OCI-LY1 (cell line): ENCODE measurements at regions not wholly inside any gene's neighbourhood (a gene's known extent, or its start where the extent isn't known, plus 50 kb on each side); places are given as distances from the start of the nearest gene placed in this dataset.

Experiments
- H2AFZ ChIP-seq: fragments of 200-600 bp; sonication (generic), shearing (Covaris generic); 2 replicates; pipeline ENCODE4 v1.6.0; 2014; ENCODE audit warnings: antibody characterized with exemption, mild to moderate bottlenecking, low read length
- H3F3A ChIP-seq: fragments of 200-600 bp; sonication (generic), shearing (Covaris generic); 2 replicates; pipeline ENCODE4 v1.6.0; 2014; ENCODE audit warnings: mild to moderate bottlenecking, antibody characterized with exemption, low read length, moderate library complexity; ENCODE audit not compliant: insufficient read depth
- H3K27ac ChIP-seq: fragments of 200-600 bp; sonication (generic); 2 replicates; pipeline ENCODE4 v1.5.1; 2014; ENCODE audit warnings: low read length, mixed run types, mild to moderate bottlenecking, low read depth; ENCODE audit not compliant: poor library complexity, severe bottlenecking
- H3K27me3 ChIP-seq: fragments of 200-600 bp; sonication (generic); 2 replicates; pipeline ENCODE4 v1.6.0; 2014; ENCODE audit warnings: antibody characterized with exemption, mild to moderate bottlenecking, low read length, moderate library complexity; ENCODE audit not compliant: insufficient read depth
- H3K36me3 ChIP-seq: fragments of 200-600 bp; sonication (generic); 2 replicates; pipeline ENCODE4 v1.6.1; 2014; ENCODE audit warnings: mild to moderate bottlenecking, antibody characterized with exemption, low read length, moderate library complexity, mixed read lengths; ENCODE audit not compliant: insufficient read depth
- H3K4me1 ChIP-seq: fragments of 200-600 bp; sonication (generic); 2 replicates; pipeline ENCODE4 v1.5.1; 2014; ENCODE audit warnings: mild to moderate bottlenecking, low read length, moderate library complexity; ENCODE audit not compliant: insufficient read depth, severe bottlenecking
- H3K4me2 ChIP-seq: fragments of 200-600 bp; sonication (generic), shearing (Covaris generic); 2 replicates; pipeline ENCODE4 v1.6.1; 2014; ENCODE audit warnings: low read length
- H3K4me3 ChIP-seq: fragments of 200-600 bp; sonication (generic); 2 replicates; pipeline ENCODE4 v1.5.1; 2014; ENCODE audit warnings: low read length, low read depth, mild to moderate bottlenecking, mixed read lengths; ENCODE audit not compliant: poor library complexity, severe bottlenecking
- H3K79me2 ChIP-seq: fragments of 200-600 bp; shearing (Covaris generic); 2 replicates; pipeline ENCODE4 v1.6.1; 2016; ENCODE audit warnings: mixed run types, low read length, mixed read lengths; ENCODE audit not compliant: insufficient read depth
- H3K9ac ChIP-seq: fragments of 200-600 bp; sonication (generic), shearing (Covaris generic); 2 replicates; pipeline ENCODE4 v1.6.1; 2014; ENCODE audit warnings: mild to moderate bottlenecking, low read length, mixed read lengths
- H3K9me2 ChIP-seq: fragments of 200-600 bp; sonication (generic), shearing (Covaris generic); 2 replicates; pipeline ENCODE4 v1.6.1; 2014; ENCODE audit warnings: low read depth, mild to moderate bottlenecking, low read length, mixed read lengths
- H3K9me3 ChIP-seq: fragments of 200-600 bp; shearing (Covaris generic); 2 replicates; pipeline ENCODE4 v1.6.1; 2014; ENCODE audit warnings: low read length, mixed read lengths
- H4K20me1 ChIP-seq: fragments of 200-600 bp; sonication (generic), shearing (Covaris generic); 2 replicates; pipeline ENCODE4 v1.6.0; 2016; ENCODE audit warnings: mild to moderate bottlenecking, low read length; ENCODE audit not compliant: insufficient read depth
- CTCF ChIP-seq: fragments of 200-600 bp; sonication (generic), shearing (Covaris generic); IDR thresholded peaks from 2 replicates; pipeline ENCODE4 v1.5.1; 2017; ENCODE audit warnings: mild to moderate bottlenecking, antibody characterized with exemption, low read length, moderate library complexity, mixed read lengths
- EZH2 ChIP-seq: fragments of 200-600 bp; sonication (generic), shearing (Covaris generic); IDR thresholded peaks from 2 replicates; pipeline ENCODE4 v1.8.0; 2017; ENCODE audit warnings: borderline replicate concordance, mixed run types, mild to moderate bottlenecking, antibody characterized with exemption, low read length, moderate library complexity, mixed read lengths

GRCh38 chr9:115328677-115329076, 210.7 kb upstream of the TNC start:
- Histone ChIP-seq H3F3A (no peaks in the 10 kb centered on the region), H3K4me2 (no peak overlapping the region), H3K27me3 (no peaks in the 10 kb centered on the region), H2AFZ (no peak overlapping the region), H3K9ac (no peak overlapping the region), H3K27ac (no peak overlapping the region), H4K20me1 (no peaks in the 10 kb centered on the region), H3K4me3 (no peak overlapping the region), H3K9me3 (no peaks in the 10 kb centered on the region), H3K9me2 (no peaks in the 10 kb centered on the region), H3K36me3 (no peaks in the 10 kb centered on the region), H3K79me2 (no peaks in the 10 kb centered on the region), H3K4me1 (no peaks in the 10 kb centered on the region)
- TF ChIP-seq EZH2 (no peak), CTCF (no peak)

GRCh38 chr9:115333277-115334070, 215.5 kb upstream of the TNC start:
- Histone ChIP-seq H4K20me1 (no peaks in the 10 kb centered on the region), H3K4me2 (no peak overlapping the region), H3K4me1 (no peaks in the 10 kb centered on the region), H3K9me2 (no peaks in the 10 kb centered on the region), H3K27ac (no peak overlapping the region), H3K9ac (no peak overlapping the region), H2AFZ (no peak overlapping the region), H3F3A (no peaks in the 10 kb centered on the region), H3K4me3 (no peak overlapping the region), H3K36me3 (no peaks in the 10 kb centered on the region), H3K27me3 (no peaks in the 10 kb centered on the region), H3K9me3 (no peaks in the 10 kb centered on the region), H3K79me2 (no peaks in the 10 kb centered on the region)
- TF ChIP-seq EZH2 (no peak), CTCF (no peak)

- no peaks in the 10 kb centered on the region for H3K9me3 ChIP-seq
- H3K79me2 ChIP-seq: no peaks in the 10 kb centered on the region
- H3K27me3 ChIP-seq: no peaks in the 10 kb centered on the region
- no peak overlapping the region for H3K27ac ChIP-seq
- no peak overlapping the region for H2AFZ ChIP-seq
- H4K20me1 ChIP-seq: no peaks in the 10 kb centered on the region
- H3K9ac ChIP-seq: no peak overlapping the region
- H3K4me1 ChIP-seq: no peaks in the 10 kb centered on the region
- no peaks in the 10 kb centered on the region for H3F3A ChIP-seq
- H3K4me3 ChIP-seq: no peak overlapping the region
- no peak for TF ChIP-seq CTCF
- TF ChIP-seq EZH2: no peak
- H3K9me2 ChIP-seq: no peaks in the 10 kb centered on the region
- no peaks in the 10 kb centered on the region for H3K36me3 ChIP-seq
- H3K4me2 ChIP-seq: no peak overlapping the region
These were observed 217.5 kb upstream of the TNC start for GRCh38 chr9:115335439-115335838.
